ENCODE measurements at regions not wholly inside any gene's neighbourhood (a gene's known extent, or its start where the extent isn't known, plus 50 kb on each side); places are given as distances from the start of the nearest gene placed in this dataset.

- DNase-seq (ENCODE audit: low read depth): peak; percentile 67
- TF ChIP-seq CTCF (conservative IDR thresholded peaks at IDR 0.05; ENCODE audit: low read length): no peak
- H3K4me3 ChIP-seq (ENCODE audit: low read length): no peak overlapping the region
These were observed 251.8 kb downstream of the LPIN1 start for GRCh38 chr2:11998218-11998617.

- H3K4me3 ChIP-seq (ENCODE audit: low read length): no peak overlapping the region
- no peak for TF ChIP-seq CTCF (conservative IDR thresholded peaks at IDR 0.05; ENCODE audit: low read length)
- DNase-seq (ENCODE audit: low read depth): peak; percentile 66
These were observed 252.4 kb downstream of the LPIN1 start for GRCh38 chr2:11998626-11999378.

- H3K4me3 ChIP-seq (ENCODE audit: low read length): no peak overlapping the region
- DNase-seq (ENCODE audit: low read depth): peak; percentile 22
- TF ChIP-seq CTCF (conservative IDR thresholded peaks at IDR 0.05; ENCODE audit: low read length): no peak
These were observed 255.2 kb downstream of the LPIN1 start for GRCh38 chr2:12001621-12002020.

- TF ChIP-seq CTCF (conservative IDR thresholded peaks at IDR 0.05; ENCODE audit: low read length): no peak
- H3K4me3 ChIP-seq (ENCODE audit: low read length): no peak overlapping the region
- DNase-seq (ENCODE audit: low read depth): no peak
These were observed 255.8 kb downstream of the LPIN1 start for GRCh38 chr2:12002215-12002614.

GRCh38 chr2:12004713-12005112, 258.3 kb downstream of the LPIN1 start:
- no peak overlapping the region for H3K4me3 ChIP-seq (ENCODE audit: low read length)
- TF ChIP-seq CTCF (conservative IDR thresholded peaks at IDR 0.05; ENCODE audit: low read length): no peak
- DNase-seq (ENCODE audit: low read depth): no peak

GRCh38 chr2:12005886-12006681, 259.7 kb downstream of the LPIN1 start:
- no peak overlapping the region for H3K4me3 ChIP-seq (ENCODE audit: low read length)
- TF ChIP-seq CTCF (conservative IDR thresholded peaks at IDR 0.05; ENCODE audit: low read length): no peak
- DNase-seq (ENCODE audit: low read depth): peak; percentile 44

- TF ChIP-seq CTCF (conservative IDR thresholded peaks at IDR 0.05; ENCODE audit: low read length): no peak
- H3K4me3 ChIP-seq (ENCODE audit: low read length): no peak overlapping the region
- DNase-seq (ENCODE audit: low read depth): peak; percentile 8
These were observed 260.4 kb downstream of the LPIN1 start for GRCh38 chr2:12006850-12007249.

Measured in AG10803 (cell line).